Stimulated activated naive CD4-positive, alpha-beta T cell (primary cell): ENCODE measurements at regions not wholly inside any gene's neighbourhood (a gene's known extent, or its start where the extent isn't known, plus 50 kb on each side); places are given as distances from the start of the nearest gene placed in this dataset.
"Not testable (repeated sequence)": the region's sequence is repeated elsewhere in the genome, so short reads cannot be mapped to it uniquely, and the experiment has no call there.

Experiments used
- DNase-seq, 6 experiments: peaks; one replicate each; lab custom pipeline; 2025; lab: John Stamatoyannopoulos, UW

GRCh38 chr7:68707159-68707558, 891.1 kb upstream of the AUTS2 start:
- no peak for DNase-seq

- DNase-seq: no peak
Observed at GRCh38 chr7:68707958-68708357, 890.3 kb upstream of the AUTS2 start.

- DNase-seq: no peak
Observed at GRCh38 chr7:68712956-68713495, 885.2 kb upstream of the AUTS2 start.

DNA sequence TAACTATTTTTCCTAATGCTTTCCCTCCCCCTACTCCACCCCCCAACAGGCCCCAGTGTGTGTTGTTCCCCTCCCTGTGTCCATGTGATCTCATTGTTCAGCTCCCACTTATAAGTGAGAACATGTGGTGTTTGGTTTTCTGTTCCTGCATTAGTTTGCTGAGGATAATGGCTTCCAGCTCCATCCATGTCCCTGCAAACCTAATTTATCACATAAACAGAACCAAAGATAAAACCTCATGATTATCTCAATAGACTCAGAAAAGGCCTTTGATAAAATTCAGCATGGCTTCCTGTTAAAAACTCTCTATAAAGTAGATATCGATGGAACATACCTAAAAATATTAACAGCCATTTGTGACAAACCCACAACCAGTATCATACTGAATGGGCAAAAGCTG, 884.1 kb upstream of the AUTS2 start:
- DNase-seq: not testable (repeated sequence)

DNA sequence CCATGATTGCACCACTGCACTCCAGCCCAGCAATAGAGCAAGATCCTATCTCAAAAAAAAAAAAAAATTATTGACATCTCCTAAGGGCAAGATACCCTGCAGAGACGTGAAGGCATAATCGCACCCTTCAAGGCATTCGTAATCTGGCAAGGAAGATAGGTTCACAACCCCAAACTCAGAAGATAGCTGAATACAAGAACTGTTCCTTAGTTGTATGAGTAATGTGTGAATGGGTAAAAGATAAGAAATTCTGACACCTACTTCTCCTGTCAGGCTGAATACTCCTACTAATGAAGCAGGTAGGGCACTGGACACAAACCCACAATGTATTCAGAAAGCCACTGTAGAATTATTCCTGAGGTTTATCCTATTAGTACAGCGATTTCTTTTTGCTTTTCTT, 882.4 kb upstream of the AUTS2 start:
- DNase-seq: no peak

- DNase-seq: no peak
Observed at GRCh38 chr7:68717176-68717575, 881.1 kb upstream of the AUTS2 start.

DNA sequence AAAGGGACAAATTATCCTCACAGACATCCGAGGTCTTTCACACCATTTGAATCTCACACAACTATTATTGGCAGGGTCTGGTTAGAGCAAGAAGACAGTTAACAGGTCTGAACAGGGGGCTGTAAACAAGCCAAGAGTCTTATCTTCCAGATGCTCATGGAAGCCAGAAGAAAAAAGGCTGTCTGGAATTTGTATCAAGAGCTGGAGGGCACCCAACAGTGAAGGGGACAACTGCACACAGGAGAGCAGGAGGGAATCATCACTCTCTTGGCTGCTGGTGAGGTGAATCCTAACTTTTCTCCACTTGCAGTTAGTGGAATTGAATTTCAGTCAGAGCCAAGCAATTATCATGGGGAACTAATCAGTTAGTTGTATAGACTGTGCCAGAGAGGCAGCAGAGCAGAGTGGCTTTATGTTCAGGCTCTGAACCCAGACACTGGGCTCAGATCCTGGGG, 880.2 kb upstream of the AUTS2 start:
- DNase-seq: no peak

GRCh38 chr7:68720697-68721096, 877.6 kb upstream of the AUTS2 start:
- DNase-seq: no peak

DNA sequence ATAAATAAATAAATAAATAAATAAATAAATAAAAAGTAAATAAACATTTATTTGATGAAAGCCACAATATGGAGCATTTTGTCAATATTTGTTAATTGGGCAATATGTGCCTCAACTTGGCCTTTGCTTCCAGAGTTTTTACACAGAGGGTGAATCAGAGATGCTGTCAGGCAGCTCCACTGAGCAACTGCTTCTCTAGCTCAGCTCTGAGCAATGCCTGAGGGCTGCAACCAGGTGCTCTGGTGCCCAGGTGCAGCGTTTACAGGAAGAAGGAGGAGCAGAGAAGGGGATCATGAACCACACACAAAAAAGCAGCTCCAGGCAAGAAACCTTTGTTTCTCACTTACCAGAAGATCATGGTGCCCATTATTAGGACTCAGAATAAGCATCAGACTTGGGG, 876.2 kb upstream of the AUTS2 start:
- DNase-seq: no peak

GRCh38 chr7:68724965-68725364, 873.3 kb upstream of the AUTS2 start:
- no peak for DNase-seq

DNA sequence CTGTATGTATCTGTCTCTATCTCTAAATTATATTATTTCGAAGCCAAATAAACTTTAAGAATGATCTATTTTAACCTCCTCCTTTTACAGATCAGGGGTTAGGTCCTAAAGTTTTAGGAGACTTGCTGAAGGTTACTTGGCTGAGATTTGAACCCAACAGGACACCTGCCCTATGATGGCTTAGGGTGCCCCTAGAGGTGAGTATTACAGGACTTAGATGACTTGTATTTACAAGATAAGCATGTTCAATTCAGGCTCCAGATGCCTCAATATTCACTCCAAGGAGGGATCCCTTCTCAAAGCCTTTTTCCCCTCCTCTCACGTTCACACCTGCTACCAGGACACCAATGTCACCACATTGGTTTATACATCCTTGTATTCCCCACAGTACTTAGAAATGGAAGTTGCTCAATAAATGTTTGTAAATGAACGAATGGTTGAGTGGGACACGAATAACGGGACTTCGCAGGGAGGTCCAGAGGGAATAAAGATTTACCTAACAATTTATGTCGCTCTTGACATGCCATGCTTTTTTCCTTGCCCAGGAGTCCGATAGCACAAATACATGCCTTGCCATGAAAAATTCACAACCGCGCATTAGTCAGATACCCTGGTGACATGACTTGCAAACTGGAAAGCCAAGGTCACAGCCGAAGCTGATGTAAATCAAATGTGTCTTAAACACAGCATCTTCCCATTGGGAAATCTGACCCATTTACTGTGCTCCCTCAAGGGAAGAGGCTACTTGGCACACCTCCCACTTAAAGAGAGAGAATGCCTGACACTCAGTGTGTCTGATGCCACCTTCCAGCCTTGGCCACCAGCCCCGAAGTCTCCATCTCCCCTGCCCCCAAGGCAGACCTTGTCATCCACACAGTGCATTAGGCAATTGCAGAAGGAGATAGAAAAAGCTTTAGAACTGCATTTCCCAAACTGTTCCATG, 872.2 kb upstream of the AUTS2 start:
- DNase-seq: no peak

GRCh38 chr7:68728720-68729119, 869.6 kb upstream of the AUTS2 start:
- DNase-seq: not testable (repeated sequence)

GRCh38 chr7:68729371-68729770, 868.9 kb upstream of the AUTS2 start:
- DNase-seq: no peak

DNA sequence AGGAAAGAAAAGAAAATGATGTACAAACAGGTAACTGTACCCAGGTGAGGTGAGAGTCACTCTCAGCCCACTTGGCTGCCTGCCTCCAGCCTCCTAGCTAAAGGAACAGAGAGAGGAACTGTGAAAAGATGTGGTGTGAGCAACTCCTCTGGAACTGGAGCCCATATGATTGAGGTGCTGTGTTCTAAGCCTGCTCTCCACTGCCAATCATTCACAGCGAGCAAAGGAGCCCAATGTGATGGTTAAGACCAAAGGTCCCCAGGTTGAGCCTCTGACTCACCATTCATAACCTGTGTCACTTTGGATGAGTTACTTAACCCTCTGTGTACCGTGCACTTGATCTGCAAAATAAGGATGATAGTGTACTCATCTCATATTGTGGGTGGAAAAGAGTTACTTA, 868.1 kb upstream of the AUTS2 start:
- no peak for DNase-seq

DNA sequence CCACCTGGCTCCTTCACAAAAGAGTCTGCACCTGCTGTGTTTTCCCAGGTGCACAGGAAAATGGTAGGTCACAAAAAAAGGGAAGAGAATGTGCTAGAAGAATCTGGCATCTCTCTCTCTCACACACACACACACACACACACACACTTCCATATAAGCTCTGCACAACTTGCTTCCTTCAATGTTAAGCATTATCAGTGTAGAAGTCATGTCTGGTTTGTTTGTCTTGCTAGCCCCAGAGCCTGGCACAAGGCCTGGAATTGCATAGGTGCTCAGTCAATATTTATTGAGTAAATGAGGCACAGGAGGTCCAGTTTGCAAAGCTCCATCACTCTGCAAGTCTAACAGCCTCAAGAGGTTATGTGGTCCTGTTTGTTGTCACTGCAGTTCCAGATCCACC, 867.3 kb upstream of the AUTS2 start:
- DNase-seq: no peak

DNA sequence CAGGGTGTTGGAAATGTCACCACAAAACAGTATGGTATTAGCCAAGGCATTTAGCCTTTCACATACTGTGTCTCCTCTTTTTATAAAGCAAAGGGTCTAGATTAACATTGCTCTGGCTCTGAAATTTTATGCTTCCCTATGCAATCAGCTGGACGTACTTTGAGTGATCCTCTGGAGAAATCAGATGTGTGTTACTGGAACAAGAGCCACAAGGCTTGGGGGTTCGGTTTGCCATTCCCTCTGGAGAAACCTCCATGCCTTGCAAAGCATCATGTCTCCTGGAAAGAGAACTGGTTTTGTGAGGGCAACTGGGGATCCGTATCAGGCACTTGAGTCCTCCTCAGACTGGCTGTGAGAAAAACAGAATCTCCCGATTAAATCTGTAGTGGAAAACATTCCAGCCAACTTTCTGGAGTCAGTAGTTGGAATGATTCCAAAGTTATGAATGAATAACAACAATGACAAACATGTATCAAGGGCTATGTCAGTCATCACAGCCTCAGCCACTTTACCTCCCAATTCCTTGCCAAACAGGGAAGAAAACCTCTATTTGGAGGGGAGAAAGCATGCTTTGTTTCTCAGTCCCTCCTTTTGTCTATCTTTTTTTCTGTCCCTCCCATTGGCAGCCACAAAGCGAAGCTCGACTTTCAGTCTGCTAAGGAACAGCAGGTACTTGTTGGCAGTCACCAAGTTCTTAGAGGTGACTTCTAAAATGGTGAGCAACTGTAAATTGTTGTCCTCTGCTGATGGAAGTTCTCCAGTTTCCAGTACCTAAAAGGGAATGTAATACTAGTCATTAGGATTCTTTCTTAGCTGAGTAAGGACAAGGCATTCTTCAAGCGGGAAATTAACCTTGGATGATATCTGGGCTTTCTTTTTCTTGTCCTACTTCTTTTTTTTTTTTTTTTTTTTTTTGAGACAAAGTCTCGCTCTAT, 864.8 kb upstream of the AUTS2 start:
- DNase-seq: no peak

GRCh38 chr7:68734431-68734830, 863.8 kb upstream of the AUTS2 start:
- no peak for DNase-seq

- DNase-seq: no peak
Observed at GRCh38 chr7:68739306-68739705, 859.0 kb upstream of the AUTS2 start.

DNA sequence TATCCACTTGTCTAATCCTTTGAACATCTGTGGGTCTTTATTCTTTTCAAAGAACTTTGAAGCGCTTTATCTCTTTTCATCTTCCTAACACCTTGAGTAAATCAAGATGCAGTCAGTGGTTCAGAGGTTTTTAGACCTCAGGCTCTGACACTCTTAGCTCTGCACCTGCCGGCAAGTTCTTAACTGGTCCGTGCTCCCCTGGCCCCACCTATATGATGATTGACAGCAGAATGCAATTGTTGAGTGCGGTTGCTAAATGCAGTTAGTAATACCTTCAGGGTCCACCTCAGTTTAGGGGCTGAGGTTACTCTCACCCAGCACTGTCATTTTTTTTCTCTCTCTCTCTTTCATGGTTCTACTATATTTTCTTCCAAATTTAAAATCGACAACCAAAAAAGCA, 854.2 kb upstream of the AUTS2 start:
- no peak for DNase-seq

GRCh38 chr7:68748934-68749900, 849.1 kb upstream of the AUTS2 start:
- DNase-seq: no peak

- DNase-seq: no peak
Observed at GRCh38 chr7:68752485-68753178, 845.6 kb upstream of the AUTS2 start.
